HL-60 (cell line): ENCODE measurements at regions not wholly inside any gene's neighbourhood (a gene's known extent, or its start where the extent isn't known, plus 50 kb on each side); places are given as distances from the start of the nearest gene placed in this dataset.

Experiments used
- DNase-seq, 2 experiments: peaks; one replicate each; pipeline ENCODE4 v3.0.0-alpha.2; 2010 to 2020; ENCODE audit warnings: low read depth in 1 of 2, low spot score in 1 of 2
- H3K27ac ChIP-seq: fragments of 250-450 bp; sonication (Bioruptor Pico); replicated peaks from 2 replicates; pipeline ENCODE4 v1.5.1; 2020; ENCODE audit warnings: mild to moderate bottlenecking, moderate library complexity
- H3K27me3 ChIP-seq: fragments of 250-450 bp; sonication (Bioruptor Pico); 2 replicates; pipeline ENCODE4 v1.5.1; 2021; ENCODE audit warnings: mild to moderate bottlenecking, moderate library complexity; ENCODE audit not compliant: insufficient read depth, poor library complexity, severe bottlenecking
- H3K4me3 ChIP-seq: replicated peaks from 2 replicates; pipeline ENCODE4 v1.5.1; 2011; ENCODE audit warnings: mild to moderate bottlenecking, control low read depth, low read length; ENCODE audit not compliant: insufficient read depth
- GABPA ChIP-seq: IDR thresholded peaks from 2 replicates; pipeline ENCODE4 v1.6.1; 2012; ENCODE audit warnings: low read depth
- POLR2AphosphoS5 ChIP-seq: IDR thresholded peaks from 2 replicates; pipeline ENCODE4 v1.6.1; 2012; ENCODE audit warnings: low read depth
- SPI1 ChIP-seq: IDR thresholded peaks from 2 replicates; pipeline ENCODE4 v1.6.1; 2012; ENCODE audit warnings: low read depth, mild to moderate bottlenecking, borderline replicate concordance
- TF ChIP-seq, protein P1 (sequence below): IDR thresholded peaks from 2 replicates; pipeline ENCODE4 v1.6.1; 2012; ENCODE audit warnings: low read depth; ENCODE audit not compliant: insufficient replicate concordance
- TF ChIP-seq, protein P2 (sequence below): IDR thresholded peaks from one replicate; pipeline ENCODE4 v1.5.1; 2011; ENCODE audit warnings: low read length, control low read depth, inconsistent platforms; ENCODE audit not compliant: insufficient read depth

DNA sequence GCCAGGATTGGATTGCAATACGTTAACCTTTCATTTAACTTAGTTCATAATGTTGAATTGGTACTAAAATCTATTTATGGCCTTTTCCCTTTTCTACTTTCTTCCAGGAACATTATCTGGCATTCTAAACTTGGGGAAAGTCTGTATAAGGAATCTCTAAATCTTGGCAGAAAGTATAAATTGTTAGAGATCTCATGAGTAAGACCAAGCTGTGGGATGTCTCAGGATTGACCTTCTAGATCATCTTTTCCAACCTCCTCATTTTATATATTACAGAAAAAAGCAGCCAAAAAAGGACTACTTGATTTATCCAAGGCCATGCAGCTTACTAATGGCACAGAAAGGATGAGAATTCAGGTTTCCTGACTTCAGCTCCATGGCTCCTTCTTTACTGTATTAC is 598.3 kb downstream of the INHBA start:
- Histone ChIP-seq H3K27me3 (no peaks in the 10 kb centered on the region), H3K27ac (no peak overlapping the region), H3K4me3 (no peak overlapping the region)
- TF ChIP-seq SPI1 (no peak), GABPA (no peak), POLR2AphosphoS5 (no peak)
- TF ChIP-seq, protein P1, sequence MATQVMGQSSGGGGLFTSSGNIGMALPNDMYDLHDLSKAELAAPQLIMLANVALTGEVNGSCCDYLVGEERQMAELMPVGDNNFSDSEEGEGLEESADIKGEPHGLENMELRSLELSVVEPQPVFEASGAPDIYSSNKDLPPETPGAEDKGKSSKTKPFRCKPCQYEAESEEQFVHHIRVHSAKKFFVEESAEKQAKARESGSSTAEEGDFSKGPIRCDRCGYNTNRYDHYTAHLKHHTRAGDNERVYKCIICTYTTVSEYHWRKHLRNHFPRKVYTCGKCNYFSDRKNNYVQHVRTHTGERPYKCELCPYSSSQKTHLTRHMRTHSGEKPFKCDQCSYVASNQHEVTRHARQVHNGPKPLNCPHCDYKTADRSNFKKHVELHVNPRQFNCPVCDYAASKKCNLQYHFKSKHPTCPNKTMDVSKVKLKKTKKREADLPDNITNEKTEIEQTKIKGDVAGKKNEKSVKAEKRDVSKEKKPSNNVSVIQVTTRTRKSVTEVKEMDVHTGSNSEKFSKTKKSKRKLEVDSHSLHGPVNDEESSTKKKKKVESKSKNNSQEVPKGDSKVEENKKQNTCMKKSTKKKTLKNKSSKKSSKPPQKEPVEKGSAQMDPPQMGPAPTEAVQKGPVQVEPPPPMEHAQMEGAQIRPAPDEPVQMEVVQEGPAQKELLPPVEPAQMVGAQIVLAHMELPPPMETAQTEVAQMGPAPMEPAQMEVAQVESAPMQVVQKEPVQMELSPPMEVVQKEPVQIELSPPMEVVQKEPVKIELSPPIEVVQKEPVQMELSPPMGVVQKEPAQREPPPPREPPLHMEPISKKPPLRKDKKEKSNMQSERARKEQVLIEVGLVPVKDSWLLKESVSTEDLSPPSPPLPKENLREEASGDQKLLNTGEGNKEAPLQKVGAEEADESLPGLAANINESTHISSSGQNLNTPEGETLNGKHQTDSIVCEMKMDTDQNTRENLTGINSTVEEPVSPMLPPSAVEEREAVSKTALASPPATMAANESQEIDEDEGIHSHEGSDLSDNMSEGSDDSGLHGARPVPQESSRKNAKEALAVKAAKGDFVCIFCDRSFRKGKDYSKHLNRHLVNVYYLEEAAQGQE, result no peak
- TF ChIP-seq, protein P2, sequence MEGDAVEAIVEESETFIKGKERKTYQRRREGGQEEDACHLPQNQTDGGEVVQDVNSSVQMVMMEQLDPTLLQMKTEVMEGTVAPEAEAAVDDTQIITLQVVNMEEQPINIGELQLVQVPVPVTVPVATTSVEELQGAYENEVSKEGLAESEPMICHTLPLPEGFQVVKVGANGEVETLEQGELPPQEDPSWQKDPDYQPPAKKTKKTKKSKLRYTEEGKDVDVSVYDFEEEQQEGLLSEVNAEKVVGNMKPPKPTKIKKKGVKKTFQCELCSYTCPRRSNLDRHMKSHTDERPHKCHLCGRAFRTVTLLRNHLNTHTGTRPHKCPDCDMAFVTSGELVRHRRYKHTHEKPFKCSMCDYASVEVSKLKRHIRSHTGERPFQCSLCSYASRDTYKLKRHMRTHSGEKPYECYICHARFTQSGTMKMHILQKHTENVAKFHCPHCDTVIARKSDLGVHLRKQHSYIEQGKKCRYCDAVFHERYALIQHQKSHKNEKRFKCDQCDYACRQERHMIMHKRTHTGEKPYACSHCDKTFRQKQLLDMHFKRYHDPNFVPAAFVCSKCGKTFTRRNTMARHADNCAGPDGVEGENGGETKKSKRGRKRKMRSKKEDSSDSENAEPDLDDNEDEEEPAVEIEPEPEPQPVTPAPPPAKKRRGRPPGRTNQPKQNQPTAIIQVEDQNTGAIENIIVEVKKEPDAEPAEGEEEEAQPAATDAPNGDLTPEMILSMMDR, result no peak
- DNase-seq, result no peak

DNA sequence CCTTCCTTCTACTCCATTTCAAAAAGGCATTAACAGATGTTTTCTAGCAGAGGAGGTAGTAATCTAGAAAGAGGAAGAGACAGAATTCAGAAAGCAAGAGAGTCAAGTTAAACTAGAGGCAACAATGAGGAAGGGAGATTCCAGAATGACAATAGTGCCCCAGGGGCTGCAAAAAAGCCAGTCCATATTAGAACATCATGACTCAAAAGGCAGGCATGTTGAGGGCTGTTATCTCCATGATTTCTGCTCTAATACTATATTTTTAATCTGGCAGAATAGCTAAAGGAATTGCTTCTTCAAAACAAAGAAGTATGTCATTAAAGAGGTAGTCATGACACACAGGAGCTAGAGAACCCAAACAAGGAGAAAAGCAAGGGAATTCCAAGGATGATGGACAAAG is 599.6 kb downstream of the INHBA start:
- TF ChIP-seq GABPA (no peak), SPI1 (peak; percentile 69)
- no peaks in the 10 kb centered on the region for H3K27me3 ChIP-seq
- DNase-seq, result no peak
- H3K27ac ChIP-seq, result no peak overlapping the region
- H3K4me3 ChIP-seq, result no peak overlapping the region

DNA sequence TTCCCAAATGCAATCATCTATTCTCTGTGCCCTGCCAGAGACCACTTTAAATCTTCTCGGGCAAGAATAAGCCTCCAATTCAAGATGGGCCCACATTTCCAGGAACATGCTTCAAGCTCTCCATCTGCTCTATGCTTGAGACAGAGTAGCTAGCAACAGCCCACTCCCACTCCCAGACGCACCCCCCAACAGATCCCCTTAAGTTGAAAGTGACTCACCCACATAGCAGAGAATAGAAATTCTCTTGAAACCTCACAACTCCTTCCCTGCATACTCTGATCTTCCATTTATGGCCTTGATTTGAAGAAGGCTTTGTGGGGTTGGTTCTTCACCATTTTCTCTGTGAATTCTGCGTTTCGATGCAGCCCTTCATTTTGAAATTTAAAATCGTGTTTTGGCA is 604.0 kb downstream of the INHBA start:
- H3K27ac ChIP-seq, result no peak overlapping the region

DNA sequence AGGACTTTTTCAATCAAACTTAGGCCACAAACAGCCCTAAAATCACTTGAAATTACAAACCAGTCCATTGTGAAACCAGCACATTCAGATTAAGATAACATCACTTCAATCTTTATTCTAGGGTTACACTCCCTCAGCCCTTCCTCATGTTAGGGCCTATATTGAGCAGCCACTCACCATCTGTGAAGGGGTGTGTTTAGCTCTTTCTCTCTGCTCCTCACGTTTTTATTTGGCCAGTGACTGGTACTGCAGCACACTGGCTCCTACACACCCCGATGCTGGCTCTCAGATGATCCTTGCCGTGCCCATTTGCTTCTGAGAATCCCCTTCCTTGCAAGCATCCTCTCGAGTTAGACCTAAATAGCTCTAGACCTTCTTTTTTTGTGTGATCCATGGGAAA is 604.5 kb downstream of the INHBA start:
- no peak for TF ChIP-seq SPI1
- TF ChIP-seq GABPA, result no peak
- TF ChIP-seq, protein P1, result no peak
- TF ChIP-seq, protein P2, result no peak
- no peak for TF ChIP-seq POLR2AphosphoS5
- no peak for DNase-seq
- Histone ChIP-seq H3K27ac (no peak overlapping the region), H3K27me3 (no peaks in the 10 kb centered on the region), H3K4me3 (no peak overlapping the region)

More for the DNA sequence above, 604.0 kb downstream of the INHBA start:
- TF ChIP-seq POLR2AphosphoS5, result no peak
- TF ChIP-seq, protein P1, result no peak
- TF ChIP-seq GABPA, result no peak
- TF ChIP-seq SPI1, result no peak
- TF ChIP-seq, protein P2, result no peak
- Histone ChIP-seq H3K4me3 (no peak overlapping the region), H3K27me3 (no peaks in the 10 kb centered on the region)
- no peak for DNase-seq
